ENCODE measurements at regions not wholly inside any gene's neighbourhood (a gene's known extent, or its start where the extent isn't known, plus 50 kb on each side); places are given as distances from the start of the nearest gene placed in this dataset.
"Not testable (repeated sequence)": the region's sequence is repeated elsewhere in the genome, so short reads cannot be mapped to it uniquely, and the experiment has no call there.

DNA sequence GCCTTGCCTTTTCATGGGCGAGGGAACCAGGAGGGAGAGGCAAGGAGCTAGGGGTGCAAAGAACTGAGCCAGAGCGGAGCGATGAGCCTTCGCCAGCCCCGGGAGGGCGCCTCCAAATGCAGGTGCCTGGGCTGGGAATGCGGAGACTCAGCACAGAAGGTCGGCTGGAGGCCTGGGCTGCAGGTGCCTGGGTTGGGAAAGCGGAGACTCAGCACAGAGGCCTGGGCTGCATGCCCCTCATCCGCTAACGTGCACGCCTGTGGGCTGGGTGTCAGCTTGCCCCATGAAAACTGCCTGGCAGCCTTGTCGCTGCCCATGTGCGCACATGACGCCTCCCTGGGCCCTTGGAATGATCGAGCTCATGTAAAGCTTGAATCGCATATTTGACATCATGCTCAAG lies 51.8 kb downstream of the POM121L12 start:
- no peak for DNase-seq

GRCh38 chr7:53094191-53094590 lies 58.8 kb downstream of the POM121L12 start:
- DNase-seq = no peak

DNA sequence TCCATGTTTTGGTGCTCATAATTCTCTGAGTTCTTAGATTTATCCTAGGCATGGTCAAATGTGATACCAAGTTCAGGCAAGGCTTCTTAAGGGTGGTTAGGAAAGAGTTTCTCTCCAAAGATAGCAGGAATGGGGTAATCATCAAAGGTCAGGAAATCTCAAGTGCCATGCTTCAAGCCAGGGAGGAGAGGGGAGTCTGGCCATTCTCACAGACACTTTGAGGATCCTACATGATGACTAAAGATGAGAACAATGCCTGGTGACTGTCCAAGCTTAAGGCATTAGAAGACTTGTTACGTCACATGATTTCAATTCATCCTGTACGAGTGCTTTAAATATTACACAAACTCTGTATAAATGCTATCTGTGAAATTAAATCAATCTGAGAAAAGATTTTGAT lies 59.4 kb downstream of the POM121L12 start:
- DNase-seq = no peak

DNA sequence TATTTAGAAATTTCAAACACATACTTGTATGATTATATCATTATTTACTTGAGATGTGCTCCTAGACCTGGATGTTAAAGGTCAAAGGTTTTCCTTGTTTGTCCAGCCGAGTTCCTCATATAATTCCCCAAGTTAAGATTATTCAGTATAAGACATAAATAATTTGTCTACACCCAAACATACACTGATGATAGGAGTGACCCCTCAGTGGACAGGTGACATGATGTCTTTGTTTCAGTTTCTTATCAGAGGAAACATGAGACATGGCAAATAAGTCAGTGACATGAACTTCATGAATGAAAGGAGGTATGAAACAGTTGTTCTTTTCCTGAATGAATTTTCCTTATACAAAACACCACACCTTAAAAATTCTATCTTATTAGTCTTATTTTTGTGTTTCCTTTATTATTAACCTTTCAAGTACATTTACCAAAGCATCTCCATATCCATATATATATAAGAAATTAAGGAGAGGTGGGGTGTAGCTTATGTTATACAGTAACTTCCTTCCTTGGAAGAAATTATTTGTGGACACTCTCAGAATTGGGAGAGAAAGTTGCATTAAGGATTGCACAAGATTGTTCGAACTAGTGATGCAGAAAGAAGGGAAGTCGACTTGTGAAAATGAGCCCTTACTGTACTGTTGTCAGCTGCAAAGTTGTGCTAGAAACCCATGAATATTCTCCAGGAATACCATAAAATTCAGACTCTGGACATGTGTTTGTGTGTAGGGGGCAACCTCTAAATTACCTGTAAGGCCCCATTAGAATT lies 60.5 kb downstream of the POM121L12 start:
- no peak for DNase-seq

GRCh38 chr7:53100091-53100490 lies 64.7 kb downstream of the POM121L12 start:
- DNase-seq = no peak

DNA sequence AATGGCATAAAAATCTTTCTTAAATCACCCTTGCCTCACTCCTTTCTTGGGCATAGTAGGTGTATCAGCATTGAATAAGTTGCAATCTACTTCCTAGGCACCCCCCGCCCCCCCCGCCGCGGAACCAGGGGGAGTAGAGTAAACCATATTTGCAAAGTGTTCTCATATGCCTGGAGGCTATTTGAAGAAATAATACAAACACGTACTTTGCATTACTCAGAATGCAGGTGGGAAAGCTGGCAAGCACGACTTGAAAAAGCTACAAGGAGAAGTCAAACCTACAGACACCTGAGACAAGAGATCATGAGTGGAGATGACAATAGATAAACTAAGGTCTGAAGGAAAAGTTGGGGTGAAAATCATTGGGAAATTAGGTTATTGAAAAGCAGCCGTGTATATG lies 65.6 kb downstream of the POM121L12 start:
- DNase-seq = no peak

GRCh38 chr7:53110425-53110824 lies 75.0 kb downstream of the POM121L12 start:
- DNase-seq = no peak

GRCh38 chr7:53111031-53111430 lies 75.6 kb downstream of the POM121L12 start:
- no peak for DNase-seq

- no peak for DNase-seq
Measured at GRCh38 chr7:53113424-53113823, 78.0 kb downstream of the POM121L12 start.

DNA sequence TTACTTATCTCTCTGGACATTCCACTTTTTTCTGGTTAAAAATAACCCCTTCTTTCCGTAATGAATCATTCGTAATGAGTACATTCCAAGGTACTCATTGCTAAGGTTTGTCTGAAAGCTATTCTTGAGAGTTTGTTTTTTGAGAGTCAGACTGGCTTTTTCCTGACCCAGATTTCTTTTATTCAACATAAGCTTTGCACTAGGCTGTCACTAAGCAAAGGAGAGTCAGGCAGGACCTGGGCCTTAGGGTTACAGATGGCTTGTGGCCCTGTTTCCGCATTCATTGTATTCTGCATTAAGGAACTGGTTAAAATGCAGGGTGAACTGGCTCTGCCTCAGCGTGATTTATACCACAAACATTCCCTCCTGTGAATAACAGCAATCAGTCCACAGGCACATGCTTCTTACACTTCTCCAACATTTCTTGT lies 84.1 kb downstream of the POM121L12 start:
- no peak for DNase-seq

DNA sequence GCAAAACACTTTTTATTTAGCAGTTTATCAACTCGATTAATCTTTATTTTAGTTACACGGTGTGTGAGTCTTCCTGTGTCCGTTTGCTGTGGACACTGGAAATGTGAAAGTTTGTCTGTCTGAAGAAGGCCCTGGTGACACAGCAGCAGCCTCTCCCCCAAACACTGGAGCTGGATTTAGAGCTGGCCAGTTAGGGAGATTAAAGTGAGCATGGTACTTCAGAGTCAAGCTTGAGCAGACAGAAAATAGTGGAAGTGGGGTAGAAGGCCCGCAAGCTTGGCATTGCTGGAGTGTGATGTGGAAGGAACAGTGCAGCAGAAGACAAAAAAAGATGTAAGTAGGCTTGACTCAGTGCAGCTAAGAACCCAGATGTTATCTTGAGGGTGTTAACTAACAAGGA lies 85.9 kb downstream of the POM121L12 start:
- no peak for DNase-seq

DNA sequence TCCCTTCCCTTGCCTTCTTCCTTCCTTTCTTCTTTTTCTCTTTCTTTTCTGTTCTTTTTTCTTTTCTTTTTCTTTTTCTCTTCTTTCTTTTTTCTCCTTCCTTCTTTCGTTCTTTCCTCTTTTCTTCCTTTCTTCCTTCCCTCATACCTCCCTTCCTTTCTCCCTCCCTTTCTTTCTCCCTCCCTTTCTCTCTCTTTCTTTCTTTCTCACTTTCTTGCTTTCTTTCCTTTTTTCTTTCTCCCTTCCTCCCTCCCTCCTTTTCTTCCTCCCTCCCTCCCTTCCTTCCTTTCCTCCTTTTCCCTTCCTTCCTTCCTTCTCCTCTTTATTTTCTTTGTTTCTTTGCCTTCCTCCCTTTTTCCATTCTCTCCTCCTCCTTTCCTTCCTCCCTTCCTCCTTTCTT lies 96.3 kb downstream of the POM121L12 start:
- no peak for DNase-seq

DNA sequence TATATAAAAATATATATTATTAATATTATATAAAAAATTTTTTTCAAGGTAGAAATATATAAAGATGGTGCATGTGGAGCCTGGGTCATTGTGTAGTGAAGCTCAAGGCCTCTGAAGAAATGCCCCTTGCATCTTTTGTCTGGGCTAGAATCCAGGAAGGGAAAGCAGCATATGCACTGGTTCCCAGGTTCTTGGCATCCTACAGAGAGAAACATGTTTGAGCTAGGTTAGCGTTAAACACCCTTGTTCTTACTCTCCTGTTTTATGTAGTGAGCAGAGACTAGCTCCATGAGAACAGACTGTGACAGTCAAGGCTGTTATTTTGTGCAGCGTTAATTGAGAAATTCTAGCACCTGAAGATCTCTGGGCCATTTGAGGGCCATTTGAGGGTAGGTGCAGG lies 116.1 kb downstream of the POM121L12 start:
- DNase-seq = no peak

DNA sequence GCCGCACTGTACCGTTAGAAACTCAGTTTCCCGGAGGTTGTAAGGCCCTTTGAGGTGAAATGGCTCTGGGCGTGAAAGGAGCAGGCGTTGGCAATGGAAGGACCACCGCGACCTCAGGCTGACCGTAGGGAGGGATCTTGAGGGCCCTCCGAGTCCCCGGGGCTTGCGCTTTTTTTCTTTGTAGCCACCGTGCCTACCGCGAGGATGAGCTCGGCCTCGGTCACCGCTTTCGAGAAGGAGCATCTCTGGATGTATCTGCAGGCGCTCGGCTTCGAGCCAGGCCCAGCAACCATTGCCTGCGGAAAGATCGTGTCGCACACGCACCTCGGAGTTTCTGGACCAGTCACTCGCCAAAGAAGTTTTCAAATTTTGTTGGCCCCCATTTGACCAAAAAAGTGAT lies 151.8 kb downstream of the POM121L12 start:
- DNase-seq = not testable (repeated sequence)

GRCh38 chr7:53191191-53191695 lies 155.8 kb downstream of the POM121L12 start:
- DNase-seq = no peak

- DNase-seq = no peak
Measured at GRCh38 chr7:53191836-53192443, 156.5 kb downstream of the POM121L12 start.

DNA sequence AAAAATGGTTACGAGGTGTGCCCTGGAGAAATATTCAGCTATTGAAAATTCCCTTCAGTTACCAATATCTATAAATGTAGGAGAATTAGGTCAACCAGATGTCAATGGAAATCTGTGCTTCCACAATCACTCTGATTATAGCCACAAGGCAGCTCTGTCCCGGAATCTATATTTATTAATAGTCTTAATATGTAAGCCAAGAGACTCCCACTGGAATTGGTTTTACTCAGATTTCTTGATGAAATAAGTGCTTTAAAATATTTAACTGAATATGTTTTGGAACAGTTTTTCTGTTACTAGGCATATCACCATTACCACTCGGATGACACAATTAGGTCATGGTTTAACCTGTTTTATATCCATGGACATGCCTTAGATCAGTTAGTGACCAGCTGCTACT lies 169.6 kb downstream of the POM121L12 start:
- DNase-seq = no peak

DNA sequence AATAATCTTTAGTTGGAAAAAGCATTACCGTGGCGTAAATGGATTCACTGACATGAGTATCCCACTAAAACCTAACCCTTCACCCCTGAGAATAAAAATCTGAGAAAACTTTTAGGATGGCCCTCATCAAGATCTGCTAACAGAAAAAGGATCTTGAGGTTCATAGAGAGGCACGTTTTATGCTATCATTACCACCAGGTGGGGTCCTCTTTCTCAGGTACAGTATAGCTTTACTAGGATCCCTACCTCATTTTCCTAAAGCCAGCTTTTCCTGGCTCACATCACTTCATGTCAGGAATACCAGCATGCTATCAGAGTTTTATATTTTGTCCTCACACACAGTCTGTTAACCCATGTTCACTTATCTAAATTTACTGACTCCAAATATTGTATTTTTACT lies 173.7 kb downstream of the POM121L12 start:
- DNase-seq = no peak

DNA sequence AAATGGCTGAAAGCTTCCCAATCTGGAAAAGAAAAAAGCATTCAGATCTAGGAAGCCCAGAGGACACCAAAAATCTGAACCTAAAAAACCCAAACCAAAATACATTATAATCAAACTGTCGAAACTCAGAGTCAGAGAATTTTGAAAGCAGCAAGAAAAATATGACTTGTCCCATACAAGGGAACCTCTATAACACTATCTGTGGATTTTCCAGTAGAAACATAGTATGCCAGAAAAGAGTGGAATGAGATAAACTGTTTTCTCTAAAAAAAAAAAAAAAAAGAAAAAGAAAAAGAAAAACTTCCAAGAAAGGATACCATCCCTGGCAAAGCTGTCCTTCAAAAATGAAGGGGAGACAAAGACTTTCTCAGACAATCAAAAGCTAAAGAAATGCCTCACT lies 179.0 kb downstream of the POM121L12 start:
- no peak for DNase-seq

DNA sequence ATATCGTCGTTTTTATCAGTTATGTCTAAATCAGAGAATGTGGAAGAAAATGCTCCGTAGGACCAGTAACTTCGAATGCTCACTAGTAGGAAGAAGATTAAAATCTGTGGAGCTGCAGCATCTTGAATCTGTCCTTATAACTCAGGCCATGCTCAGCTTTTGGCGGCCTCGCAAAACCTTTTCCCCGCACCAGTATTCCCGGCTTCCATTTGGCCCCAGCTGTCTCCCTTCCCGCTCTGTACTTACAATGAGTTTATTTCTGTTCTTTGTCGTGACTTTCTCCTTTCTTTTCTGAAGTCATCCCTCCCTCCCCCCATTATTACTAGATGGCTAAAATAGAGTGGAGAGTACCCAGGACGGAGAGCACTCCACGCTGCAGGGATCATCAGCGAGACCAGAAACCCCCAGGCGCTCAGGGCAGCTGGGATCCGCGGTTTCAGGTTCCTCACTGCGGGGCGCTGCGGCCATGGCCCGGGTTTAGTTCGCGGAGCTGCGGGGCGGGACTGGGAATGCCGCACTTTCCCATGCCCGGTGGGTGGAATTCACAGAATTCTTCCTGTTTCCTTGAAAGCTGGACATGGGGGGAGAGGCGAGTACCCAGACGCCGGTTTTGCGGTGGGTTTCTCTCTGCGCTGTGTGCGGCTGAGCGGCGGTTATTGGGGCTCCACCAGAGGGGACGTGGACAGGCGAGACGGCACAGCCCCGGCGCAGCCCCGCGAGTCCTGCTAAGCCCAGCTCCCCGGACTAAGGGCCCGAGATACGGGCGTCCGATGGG lies 183.5 kb downstream of the POM121L12 start:
- DNase-seq = no peak

- no peak for DNase-seq
Measured at GRCh38 chr7:53229202-53229601, 193.8 kb downstream of the POM121L12 start.

GRCh38 chr7:53237344-53237913 lies 202.0 kb downstream of the POM121L12 start:
- DNase-seq = no peak

DNA sequence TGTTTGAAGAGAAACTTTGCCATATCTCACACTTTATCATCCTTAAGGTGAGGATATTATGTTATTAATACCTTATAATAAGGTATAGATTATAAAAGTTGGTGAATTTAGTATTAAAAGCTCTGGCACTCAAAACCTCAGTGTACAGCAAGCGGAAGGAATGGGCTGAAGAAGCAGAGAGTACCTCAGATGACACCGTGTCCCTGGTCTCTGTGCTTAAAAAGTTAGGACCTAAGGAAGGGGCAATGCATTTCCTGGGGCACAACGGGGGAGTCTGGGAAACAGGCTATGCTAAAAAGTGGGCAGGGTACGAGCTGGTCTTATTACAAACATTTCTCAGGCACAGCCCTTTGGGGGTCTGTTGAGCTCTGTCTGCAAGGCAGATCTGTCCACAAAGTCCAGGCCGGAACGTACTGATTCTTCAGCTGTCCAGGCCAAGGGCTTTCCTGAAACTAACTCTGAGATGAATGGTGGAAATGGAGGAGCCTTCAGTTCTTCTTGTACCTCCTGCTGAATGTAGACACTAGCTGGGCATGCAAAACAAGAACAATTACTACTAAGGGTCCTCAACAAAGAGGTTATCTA lies 202.7 kb downstream of the POM121L12 start:
- no peak for DNase-seq

Data from NCI-H2029 (cell line).